Activated CD4-positive, alpha-beta T cell treated with anti-CD3 and anti-CD28 coated beads, Interleukin-2, Interleukin-4, amounts not matched to agents 100 ng/mL and 50 ng/mL, durations not matched to agents 16 hours and 8 hours (primary cell): ENCODE measurements at regions not wholly inside any gene's neighbourhood (a gene's known extent, or its start where the extent isn't known, plus 50 kb on each side); places are given as distances from the start of the nearest gene placed in this dataset.
A peak's percentile ranks its signal among the peaks of the same experiment; 100 is the strongest.
"Not testable (repeated sequence)": the region's sequence is repeated elsewhere in the genome, so short reads cannot be mapped to it uniquely, and the experiment has no call there.

Source experiments
- DNase-seq: peaks from one replicate; pipeline ENCODE4 v3.0.0-alpha.2; 2020; ENCODE audit warnings: low spot score

DNA sequence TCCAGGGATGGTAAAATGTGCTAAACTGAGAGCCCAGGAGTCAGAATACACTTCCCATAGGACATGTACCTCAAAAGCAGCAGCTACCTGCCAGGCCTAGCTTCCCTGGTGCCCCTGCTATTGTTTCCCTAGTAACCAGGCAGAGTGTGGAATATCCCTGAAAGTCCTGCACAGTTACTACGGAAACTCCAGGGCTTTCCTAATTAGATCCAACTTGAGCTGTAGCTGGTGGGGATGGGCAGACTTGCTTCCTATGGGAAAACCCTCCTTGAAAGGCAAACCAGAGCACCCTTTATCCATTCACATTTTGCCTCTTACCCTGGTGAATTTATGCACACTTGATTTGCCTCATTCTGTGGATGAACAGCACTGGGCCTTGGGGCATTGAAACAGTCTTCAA, 559.9 kb upstream of the PBX1 start:
- DNase-seq, result no peak

DNA sequence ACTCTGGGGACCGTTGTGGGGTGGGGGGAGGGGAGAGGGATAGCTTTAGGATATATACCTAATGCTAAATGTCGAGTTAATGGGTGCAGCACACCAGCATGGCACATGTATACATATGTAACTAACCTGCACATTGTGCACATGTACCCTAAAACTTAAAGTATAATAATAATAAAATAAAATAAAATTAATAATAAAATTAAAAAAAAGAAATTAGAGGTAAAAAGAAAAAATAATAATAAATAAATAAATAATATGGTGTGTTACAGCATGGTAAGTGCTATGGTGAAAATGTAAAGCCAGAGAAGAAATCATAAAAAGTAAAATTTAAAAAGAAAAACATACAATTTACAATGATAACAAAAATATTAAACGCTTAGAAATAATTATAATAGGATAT, 552.8 kb upstream of the PBX1 start:
- DNase-seq, result not testable (repeated sequence)

DNA sequence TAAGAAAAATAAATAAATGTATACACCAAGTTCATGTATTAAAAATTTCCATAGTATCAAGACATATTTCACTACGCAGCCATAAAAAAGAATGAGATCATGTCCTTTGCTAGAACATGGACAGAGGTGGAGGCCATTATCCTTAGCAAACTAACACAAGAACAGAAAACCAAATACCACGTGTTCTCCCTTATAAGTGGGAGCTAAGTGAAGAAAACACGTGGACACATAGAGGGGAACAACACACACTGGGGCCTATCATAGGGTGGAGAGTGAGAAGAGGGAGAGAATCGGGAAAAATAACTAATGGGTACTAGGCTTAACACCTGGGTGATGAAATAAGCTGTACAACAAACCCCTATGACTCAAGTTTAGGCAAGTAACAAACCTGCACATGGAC, 552.4 kb upstream of the PBX1 start:
- no peak for DNase-seq

DNA sequence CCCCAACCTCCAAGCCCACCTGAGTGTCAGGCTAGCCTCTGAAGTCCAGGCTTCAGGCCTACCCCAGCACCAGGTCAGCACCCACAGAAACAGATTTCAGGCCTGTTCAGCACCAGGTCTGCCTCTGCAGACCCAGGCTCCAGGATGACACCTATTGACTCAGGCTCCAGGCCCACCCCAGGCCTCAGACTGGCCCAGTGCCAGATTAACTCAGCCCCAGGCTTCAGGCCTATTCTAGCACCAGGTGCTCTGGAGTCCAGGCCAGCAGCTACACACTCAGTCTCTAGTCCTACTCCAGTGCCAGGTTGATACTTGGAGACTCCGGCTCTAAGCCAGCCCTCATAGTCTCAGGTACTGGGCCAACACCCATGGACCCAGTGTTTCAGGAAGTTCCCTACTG, 541.7 kb upstream of the PBX1 start:
- no peak for DNase-seq

DNA sequence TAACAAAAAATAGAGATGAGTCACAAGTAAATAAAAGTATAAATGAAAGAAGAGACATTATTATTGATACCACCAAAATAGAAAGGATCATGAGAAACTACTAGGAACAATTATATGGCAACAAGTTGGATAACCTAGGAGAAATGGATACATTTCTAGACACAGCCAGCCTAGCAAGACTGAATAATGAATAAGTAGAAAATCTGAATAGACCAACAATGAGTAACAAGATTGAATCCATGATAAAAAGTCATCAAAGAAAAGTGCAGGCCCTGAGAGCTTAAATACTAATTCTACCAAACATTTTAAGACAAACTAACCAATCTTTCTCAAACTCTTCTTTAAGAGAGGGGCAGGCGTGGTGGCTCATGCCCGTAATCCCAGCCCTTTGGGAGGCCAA, 538.6 kb upstream of the PBX1 start:
- no peak for DNase-seq

DNA sequence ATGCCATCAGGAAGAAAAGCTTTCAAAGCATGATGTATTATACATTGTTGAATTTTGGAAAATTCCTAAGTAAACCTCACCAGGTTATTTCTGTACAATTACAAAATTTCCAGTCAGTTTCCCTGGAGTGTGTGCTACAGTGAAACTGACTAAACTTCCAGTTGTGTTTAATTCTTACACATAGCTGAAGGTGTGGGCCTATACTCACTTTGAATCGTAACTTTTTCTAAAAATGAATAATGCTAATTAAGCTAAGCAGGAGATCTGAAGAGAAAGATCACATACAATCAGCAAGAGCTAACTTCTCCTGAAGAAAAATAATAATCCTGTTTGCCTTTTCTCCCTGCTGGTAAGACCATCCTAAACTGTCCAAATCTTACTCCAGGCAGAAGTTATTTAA, 537.2 kb upstream of the PBX1 start:
- DNase-seq, result no peak

DNA sequence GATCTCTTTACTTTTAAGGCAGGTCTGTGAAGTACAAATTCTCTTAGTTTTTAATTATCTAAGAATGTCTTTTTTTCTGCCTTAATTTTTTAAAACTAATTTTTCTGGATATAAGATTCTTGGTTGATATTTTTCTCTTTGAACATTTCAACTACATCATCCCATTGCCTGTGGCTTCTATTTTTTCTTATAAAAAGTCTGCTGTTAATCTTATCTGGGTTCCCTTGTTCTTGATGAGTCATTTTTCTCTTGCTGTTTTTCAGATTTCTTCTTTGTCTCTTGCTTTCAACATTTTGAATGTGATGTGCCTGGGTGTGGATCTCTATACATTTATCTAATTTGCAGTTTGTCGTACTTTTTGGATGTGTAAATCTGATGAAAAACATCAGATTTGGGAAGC, 525.2 kb upstream of the PBX1 start:
- DNase-seq, result no peak

DNA sequence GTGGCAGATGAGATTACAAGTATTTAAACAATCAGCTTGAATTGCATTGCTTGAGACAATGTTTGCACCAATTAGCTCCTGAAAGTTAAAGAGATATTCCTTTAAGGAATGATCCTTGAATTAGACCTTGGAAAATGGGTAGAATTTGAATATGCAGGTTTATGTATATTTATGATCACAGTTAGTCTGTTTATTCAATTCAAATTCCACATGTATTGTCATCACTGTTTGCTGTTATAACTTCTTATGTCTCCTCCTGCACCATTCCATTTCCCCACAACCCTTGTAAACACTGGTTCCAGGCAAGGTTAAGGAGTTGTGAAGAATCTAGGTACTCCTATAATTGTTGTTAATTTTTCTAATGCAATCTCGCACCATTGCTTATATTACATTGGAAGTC, 518.2 kb upstream of the PBX1 start:
- DNase-seq, result no peak

DNA sequence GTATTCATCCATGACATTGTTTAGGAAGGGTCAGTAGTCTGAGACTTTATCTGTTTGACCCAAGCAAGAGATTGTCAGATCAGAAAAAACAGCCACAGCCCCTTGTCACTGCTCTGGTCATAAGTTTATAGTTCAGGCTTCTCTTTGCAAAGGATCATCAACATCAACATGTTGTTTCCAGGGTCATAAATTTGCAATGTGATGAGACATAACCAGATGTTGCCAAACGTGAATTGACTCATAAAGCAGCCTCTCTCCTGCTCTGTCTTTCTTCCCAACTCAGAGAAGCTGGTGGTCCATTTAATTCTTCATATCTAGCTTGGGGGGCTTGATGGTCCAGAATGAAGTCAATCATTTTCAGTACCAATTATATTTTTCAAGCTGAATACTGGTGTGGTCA, 507.2 kb upstream of the PBX1 start:
- no peak for DNase-seq

DNA sequence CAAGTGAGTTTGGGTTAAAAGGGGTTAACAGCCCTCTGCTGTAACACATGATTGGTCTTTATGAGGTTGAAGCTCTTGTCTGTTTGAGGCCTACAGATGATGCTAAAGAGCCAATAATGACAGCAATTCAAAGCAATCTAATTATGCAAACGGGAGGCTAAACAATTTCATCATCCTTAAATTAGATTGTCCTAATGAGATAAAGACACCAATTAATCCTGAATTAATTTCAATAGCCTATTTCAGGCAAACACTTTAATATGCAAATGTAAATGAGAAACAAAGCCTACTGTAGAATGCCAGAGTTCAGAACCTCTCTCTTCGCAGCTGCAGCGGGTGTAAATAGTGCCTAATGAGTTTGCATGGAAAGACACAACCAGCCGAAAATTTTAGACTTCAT, 504.7 kb upstream of the PBX1 start:
- no peak for DNase-seq

DNA sequence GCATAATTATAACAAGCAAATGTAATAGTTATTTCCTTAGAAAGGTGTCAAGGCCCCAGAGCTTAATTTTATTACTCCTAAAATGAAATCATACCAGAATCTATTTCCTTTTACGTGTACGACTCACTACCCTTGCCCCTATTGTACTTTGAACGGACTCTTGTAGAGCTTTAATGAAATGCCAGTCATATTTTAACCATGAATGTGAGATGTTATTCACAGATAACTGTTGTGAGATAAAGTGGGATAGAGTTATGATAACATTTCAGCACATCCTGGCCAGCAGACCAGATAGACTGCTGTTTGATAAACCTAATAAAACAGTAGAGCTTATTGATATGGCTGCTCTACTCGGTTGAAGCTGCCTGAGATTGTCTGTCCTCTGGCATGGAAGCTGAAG, 500.8 kb upstream of the PBX1 start:
- DNase-seq, result no peak

DNA sequence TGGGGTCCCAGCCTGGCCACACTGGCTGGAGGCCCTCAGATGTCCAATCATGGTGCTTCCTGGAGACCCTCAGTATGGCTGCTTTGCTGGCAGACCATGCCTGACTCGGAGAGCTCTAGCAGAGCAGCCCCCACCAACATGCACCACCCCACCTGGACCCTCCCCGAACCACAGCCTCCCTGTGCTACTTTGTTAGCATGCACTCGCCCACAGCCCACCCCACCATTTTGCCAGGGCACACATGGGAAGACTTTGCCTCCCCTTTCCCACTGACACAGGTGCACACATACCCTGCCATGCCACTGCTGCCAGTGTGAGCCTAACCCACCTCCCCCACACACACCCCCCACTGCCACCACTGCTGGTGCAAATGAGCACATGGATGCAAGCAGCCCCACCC, 497.5 kb upstream of the PBX1 start:
- DNase-seq, result no peak

DNA sequence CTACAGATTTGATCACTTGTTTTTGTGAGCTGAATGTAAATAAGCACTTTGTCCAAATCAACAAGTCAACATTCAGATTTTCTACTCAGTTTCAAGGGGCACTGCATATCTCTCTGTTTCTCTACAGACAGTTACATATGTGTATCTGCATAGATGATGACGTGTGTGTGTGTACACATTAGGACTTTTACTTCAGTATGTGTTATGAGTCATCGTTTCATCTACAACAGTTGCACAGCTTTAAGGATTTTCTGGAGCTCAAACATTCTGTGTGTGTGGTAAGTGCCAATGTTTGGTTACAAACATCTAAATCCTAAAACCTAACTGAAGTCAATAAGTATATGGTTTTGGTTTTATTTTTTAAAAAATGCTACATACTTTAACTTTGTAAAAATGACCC, 494.5 kb upstream of the PBX1 start:
- DNase-seq, result no peak

DNA sequence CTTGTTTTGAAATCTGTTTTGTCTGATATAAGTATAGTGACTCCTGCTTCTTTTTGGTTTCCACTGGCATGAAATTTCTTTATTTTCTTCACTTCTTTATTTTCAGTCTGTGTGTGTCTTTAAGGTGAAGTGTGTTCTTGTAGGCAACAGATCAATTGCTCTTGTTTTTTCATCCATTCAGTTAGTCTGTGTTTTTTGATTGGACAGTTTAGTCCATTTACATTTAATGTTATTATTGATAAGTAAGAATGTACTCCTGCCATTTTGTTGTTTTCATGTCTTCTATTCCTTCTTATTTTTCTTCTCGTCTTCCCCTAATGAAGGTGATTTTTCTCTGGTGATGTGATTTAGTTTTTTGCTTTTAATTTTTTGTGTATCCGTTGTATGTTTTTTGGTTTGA, 487.7 kb upstream of the PBX1 start:
- no peak for DNase-seq

DNA sequence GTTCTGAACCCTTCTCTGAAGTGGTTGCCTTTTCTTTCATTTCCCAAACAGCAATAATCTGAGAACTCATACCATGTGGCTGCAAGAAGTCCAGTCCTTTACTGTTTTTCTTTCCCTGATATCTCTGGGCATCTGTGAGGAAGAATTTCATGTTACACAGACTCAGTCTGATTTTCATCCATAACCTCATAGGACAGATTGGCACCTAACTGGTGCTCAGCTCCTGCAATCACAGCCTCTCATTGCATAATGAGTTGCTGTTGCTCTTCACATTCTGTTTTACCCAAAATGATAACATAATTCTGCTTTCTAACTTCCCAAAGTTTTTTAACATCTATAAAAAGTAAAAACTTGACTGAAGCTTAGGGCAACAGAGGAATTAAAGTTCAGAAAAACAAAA, 472.2 kb upstream of the PBX1 start:
- no peak for DNase-seq

DNA sequence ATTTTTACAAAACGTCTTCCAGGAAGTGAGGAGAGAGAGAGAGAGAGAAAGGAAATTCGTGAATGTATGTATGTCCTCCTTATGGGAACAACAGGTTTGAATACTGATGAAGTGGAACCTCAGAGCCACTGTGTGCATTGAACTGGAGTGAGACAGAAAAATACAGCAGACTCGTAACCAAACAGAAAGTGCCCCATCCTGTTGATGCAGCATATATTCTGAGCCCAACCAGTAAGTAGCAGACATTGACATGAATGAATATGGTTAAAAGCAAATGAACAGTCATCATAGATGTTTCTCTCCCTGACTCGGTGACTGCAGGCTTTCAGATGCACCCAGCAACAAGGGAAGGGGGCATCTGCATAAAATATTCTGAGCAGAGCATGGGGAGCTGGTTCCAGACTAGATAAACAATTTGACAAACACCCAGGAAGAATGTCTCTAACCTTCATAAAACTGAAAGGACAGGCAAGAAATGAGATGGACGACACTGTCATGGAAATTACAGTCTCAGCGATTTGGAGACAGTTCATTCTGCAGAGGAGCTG, 471.0 kb upstream of the PBX1 start:
- DNase-seq, result no peak

DNA sequence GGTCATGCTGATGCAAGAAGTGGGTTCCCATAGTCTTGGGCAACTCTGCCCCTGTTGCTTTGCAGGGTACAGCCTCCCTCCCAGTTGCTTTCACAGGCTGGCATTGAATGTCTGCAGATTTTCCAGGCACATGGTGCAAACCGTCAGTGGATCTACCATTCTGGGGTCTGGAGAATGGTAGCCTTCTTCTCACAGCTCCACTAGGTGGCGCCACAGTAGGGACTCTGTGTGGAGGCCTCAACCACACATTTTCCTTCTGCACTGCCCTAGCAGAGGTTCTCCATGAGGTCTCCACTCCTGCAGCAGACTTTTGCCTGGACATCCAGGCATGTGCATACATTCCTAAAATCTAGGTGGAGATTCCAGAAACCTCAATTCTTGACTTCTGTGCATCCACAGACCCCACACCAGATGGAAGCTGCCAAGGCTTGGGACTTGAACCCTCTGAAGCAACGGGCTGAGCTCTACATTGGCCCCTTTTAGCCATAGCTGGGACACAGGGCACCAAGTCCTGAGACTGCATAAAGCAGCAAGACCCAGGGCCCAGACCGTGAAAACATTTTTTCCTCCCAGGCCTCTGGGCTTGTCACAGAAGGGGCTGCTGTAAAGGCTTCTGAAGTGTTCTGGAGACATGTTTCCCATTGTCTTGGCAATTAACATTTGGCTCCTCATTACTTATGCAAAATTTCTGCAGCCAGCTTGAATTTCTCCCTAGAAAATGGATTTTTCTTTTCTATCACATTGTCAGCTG, 466.2 kb upstream of the PBX1 start:
- DNase-seq, result peak; percentile 7

DNA sequence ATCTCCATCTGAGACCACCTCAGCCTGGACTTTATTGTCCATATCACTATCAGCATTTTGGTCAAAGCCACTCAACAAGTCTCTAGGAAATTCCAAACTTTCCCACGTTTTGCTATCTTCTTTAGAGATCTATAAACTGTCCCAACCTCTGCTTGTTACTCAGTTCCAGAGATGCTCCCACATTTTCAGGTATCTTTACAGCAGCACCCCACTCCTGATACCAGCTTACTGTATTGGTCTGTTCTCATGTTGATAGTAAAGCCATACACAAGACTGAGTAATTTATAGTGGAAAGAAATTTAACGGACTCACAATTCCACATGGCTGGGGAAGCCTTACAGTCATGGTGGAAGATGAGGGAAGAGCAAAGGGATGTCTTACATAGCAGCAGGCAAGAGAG, 465.4 kb upstream of the PBX1 start:
- no peak for DNase-seq

DNA sequence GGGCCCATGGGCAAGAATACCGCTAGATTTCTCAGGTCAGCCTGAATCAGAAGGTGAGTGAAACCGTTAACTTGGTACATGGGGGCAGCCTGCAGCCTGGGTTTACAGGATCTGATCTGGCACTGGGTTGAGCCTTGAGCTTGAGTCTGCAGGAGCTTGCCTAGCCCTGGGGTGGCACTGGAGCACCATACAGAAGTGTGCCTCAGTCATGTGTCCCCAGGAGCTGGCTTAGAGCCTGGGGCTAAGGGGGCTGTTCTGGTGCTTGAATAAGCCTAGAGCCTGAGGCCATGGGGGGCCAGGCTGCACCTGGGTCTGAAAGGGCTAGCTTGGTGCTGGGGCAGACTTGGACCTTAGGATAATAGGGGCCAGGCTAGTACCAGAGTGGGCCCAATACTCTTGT, 457.2 kb upstream of the PBX1 start:
- DNase-seq, result no peak

DNA sequence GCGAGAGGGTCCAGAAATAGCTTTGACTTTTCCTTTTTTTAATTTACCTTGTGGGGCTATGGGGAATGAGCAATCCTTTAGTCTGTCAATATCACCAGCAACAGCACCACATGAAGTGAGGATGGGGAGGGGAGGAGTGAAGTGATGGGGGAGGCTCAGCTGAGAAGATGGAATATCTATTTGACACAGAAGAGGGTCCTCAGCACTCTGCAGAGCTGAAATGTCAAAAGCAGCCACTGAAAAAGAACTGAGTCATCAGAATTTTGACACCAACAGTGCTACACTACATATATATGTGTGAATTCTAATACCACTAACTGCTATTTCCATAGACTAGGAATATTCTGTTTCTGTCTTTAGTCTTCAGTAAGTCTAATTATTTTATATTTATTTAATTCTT, 427.0 kb upstream of the PBX1 start:
- no peak for DNase-seq

DNA sequence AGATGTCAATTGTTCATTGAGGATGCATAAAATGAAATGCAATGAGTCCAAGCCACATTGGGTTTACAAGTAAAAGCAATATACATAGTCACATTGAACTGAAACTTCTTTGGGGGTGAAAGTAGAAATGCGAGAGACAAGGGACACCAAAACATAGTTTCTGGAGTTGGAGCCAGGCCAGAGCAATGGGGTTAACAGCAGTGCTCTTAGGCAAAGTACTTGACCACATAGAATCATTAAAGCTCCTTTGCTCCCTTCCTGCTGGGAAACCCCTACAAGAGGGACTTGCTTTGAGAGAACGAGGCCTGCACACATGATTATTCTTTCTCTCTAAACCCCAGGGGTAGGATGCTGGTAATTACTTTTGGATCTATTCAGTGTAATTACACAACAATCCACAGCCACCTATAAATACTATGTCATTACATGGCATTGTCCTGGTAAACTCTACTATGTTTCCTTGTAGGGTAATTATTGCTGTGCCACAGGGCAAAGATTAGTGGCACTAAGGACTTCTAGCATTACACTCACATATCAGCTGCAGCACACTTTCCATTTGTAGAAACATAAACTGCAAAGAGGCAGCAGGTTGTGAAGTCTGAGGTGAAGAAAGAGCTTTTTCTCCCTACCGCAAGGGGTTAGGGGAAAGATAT, 421.6 kb upstream of the PBX1 start:
- DNase-seq, result no peak

DNA sequence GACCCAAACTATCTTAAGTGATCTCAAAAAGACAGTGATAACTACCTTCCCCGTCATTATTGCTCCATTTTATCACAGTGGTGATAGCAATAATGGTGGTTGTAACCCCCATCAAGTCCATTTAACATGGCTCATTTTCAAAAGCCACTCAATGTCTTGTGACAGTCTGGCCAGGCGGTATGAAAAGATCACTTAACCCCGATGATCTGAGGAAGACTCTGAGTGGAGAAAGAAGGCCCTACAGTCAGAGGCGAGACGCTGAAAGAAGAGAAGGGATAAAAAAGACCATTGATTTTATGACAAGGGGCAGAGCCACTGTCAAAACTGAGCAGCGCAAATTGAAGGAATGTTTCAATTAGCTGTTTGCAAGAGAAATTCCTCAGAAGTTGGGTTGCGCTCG, 417.2 kb upstream of the PBX1 start:
- no peak for DNase-seq

DNA sequence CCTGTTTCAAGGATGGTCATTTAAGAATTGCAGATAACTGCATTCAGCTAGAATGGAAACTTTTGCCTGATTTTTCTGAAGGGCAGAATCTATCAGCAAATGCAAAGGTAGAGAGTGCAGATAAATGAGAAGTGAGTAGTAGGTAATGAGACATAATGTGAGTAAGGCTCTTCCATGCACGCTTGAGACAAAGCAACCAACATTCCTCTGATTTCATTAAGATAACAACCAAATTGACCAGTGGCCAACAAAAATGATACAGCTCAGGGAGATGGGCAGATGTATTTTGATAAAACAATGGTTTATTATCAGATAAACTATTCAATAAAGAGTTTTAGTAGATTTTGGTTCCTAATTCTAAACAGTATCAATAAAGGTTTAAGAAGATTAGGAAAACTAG, 404.4 kb upstream of the PBX1 start:
- DNase-seq, result no peak

DNA sequence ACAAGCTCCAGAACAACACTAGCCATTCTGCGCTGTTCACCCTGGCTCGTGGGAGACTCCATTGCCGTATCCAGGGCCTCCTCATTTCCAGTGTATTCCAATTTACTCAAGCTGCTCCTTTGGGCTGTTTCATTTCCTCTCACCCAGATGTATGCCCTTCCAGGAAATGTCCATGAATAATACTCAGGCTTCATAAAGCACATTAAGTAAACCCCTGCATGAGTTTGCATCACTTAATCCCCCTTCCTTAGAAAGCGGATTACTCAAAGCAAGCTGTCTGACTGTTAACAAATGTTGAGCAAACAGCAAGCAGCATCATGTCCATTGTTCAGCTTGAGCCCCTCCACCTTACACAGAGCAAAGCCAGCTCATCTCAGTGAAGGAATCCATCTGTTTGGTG, 403.6 kb upstream of the PBX1 start:
- no peak for DNase-seq
